C4-2B (cell line): ENCODE measurements at regions not wholly inside any gene's neighbourhood (a gene's known extent, or its start where the extent isn't known, plus 50 kb on each side); places are given as distances from the start of the nearest gene placed in this dataset.

Experiments used
- CTCF ChIP-seq: fragments of 450-650 bp; conservative IDR thresholded peaks from 2 replicates; pipeline ENCODE4 v1.5.1; 2017; ENCODE audit warnings: mild to moderate bottlenecking
- ZFX ChIP-seq: fragments of 450-650 bp; IDR thresholded peaks from 2 replicates; pipeline ENCODE4 v1.6.1; 2017

- TF ChIP-seq CTCF = no peak
- no peak for TF ChIP-seq ZFX
Measured at GRCh38 chr5:174315471-174315870, 270.0 kb downstream of the NSG2 start.
